GM12875 (cell line): ENCODE measurements at regions not wholly inside any gene's neighbourhood (a gene's known extent, or its start where the extent isn't known, plus 50 kb on each side); places are given as distances from the start of the nearest gene placed in this dataset.
"Not testable (repeated sequence)": the region's sequence is repeated elsewhere in the genome, so short reads cannot be mapped to it uniquely, and the experiment has no call there.

ENCODE experiments used
- H3K4me3 ChIP-seq: one replicate; pipeline ENCODE4 v1.5.1; 2011; ENCODE audit warnings: low read depth, low read length, control low read depth
- CTCF ChIP-seq: IDR thresholded peaks from 2 replicates; pipeline ENCODE4 v1.5.1; 2011; ENCODE audit warnings: low read depth, mild to moderate bottlenecking, control low read depth, inconsistent platforms, low read length, moderate library complexity, borderline replicate concordance; ENCODE audit not compliant: insufficient read depth

DNA sequence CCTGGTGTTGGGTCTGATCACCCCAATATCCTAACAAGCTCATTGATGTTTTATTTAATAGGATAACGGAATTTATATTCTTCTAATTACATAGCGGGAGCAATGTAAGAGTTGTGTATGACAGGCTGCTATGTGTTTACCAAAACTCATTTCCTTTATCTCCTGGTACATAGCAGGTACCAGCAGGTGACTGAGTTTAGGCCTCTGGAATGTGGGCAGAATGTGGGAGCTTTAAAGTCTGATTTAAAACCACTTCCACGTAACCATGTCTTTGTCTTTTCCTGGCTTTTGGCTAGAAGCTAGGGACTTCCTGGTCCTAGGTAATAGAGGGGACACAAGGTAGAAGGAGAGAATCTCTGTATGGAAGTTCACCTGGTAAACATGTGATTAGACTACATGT is 504.6 kb upstream of the SYNCRIP start:
- TF ChIP-seq CTCF = no peak
- no peak overlapping the region for H3K4me3 ChIP-seq

DNA sequence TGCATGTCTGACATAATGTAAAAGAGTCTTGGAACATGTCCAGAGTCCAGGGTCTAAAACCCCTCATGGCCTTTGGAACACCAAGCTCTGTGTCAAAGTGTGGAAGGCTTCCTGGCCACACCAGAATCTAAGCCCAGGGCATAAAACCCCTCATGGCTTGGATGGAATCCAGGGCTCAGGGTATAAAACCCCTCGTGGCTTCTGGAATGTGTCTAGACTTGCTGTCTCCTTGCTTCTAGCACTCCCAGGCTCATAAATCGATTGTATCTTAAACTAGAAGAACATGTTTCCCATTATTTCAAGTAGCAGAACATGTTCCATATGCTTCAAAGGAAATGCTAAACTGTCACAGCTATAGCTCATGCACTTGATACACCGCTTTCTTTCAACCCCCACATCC is 504.1 kb upstream of the SYNCRIP start:
- not testable (repeated sequence) for H3K4me3 ChIP-seq

DNA sequence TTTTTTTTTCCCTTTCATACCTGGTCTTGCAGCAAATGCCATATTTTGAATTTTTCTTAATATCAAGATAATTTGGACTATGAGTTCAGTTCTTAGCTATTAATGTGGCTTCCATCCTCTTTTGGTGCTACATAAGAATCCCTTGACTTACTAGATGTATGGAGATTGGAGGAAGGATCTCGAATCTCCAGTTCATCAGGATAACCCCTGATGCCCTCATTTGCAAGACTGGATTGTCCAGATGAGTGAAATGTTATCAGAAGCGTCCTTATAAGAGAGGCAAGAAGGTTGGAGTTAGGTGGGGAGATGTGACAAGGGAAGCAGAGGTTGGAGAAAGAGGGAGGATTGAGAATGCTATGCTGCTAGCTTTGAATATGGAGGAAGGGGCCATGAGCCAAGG is 499.6 kb upstream of the SYNCRIP start:
- no peak for TF ChIP-seq CTCF
- no peak overlapping the region for H3K4me3 ChIP-seq

GRCh38 chr6:86128130-86128814 is 485.6 kb upstream of the SYNCRIP start:
- H3K4me3 ChIP-seq = no peak overlapping the region
- TF ChIP-seq CTCF = no peak

DNA sequence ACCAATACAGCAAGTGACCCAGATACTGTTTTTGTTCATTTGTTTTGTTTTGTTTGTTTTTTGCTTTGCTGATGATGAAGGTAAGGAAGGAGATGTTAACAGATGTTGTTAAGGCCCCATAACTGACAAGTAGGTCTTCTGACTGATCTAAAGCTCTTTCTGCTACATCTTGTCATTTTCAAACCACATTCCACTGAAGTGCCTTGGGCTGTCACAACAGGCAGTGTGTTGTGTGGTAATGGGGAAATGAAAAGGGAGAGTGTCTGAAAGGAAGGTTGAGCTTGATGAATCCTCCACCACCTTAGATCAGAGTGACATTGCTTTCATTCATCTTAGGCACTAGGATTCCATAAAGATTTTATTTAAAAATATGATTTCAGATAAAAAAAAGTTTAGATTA is 479.4 kb upstream of the SYNCRIP start:
- TF ChIP-seq CTCF = no peak
- no peak overlapping the region for H3K4me3 ChIP-seq

GRCh38 chr6:86118271-86118670 is 475.6 kb upstream of the SYNCRIP start:
- TF ChIP-seq CTCF = no peak
- H3K4me3 ChIP-seq = no peak overlapping the region

DNA sequence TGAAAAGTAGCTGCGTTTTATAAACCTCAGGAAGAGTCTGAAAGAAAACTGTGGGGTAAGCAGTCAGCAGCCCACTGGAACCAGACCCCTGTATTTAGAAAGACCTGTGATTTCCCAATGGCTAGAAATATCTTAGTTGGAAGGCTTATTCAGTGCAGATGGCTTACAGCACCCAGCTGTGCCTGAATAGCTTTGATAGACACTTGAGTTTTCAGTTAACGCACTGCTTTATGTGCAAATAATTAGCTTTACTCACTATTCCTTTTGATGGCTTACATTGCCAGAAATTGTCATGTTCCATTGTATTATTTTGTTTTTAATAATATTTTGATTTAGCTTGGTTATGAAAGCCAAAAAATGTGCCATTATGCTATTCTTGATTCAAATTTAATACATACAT is 465.3 kb upstream of the SYNCRIP start:
- H3K4me3 ChIP-seq = no peak overlapping the region
- no peak for TF ChIP-seq CTCF

- H3K4me3 ChIP-seq = no peak overlapping the region
- no peak for TF ChIP-seq CTCF
Measured at GRCh38 chr6:86087954-86088353, 445.3 kb upstream of the SYNCRIP start.
